Upper lobe of left lung (tissue), 6 donors: ENCODE measurements at regions not wholly inside any gene's neighbourhood (a gene's known extent, or its start where the extent isn't known, plus 50 kb on each side); places are given as distances from the start of the nearest gene placed in this dataset.

Experiments
- ATAC-seq, 2 donors: fragments of 200-7000 bp; cut with Tn5 transposase; one replicate each; pipeline ENCODE4 v1.9.1; 2022; ENCODE audit warnings: mild to moderate bottlenecking in 2 of 2, moderate library complexity in 2 of 2; ENCODE audit not compliant: low FRiP score in 2 of 2
- DNase-seq, 2 donors: peaks; one replicate each; pipeline ENCODE4 v3.0.0-alpha.2; 2019 to 2020
- H3K27ac ChIP-seq, 4 donors: fragments of 200-600 bp; sonication (generic); one replicate each; pipeline ENCODE4 v1.5.1; 2016 to 2019
- H3K27me3 ChIP-seq, 4 donors: fragments of 200-600 bp; sonication (generic); one replicate each; pipeline ENCODE4 v1.5.1; 2017 to 2019
- H3K36me3 ChIP-seq, 4 donors: fragments of 200-600 bp; sonication (generic); one replicate each; pipeline ENCODE4 v1.5.1; 2016 to 2019
- H3K4me1 ChIP-seq, 4 donors: fragments of 200-600 bp; sonication (generic); one replicate each; pipeline ENCODE4 v1.5.1; 2018 to 2019
- H3K4me3 ChIP-seq, 4 donors: fragments of 200-600 bp; sonication (generic); one replicate each; pipeline ENCODE4 v1.5.1; 2017 to 2019; ENCODE audit warnings: mild to moderate bottlenecking in 2 of 4, moderate library complexity in 1 of 4
- H3K9me3 ChIP-seq, 4 donors: fragments of 200-600 bp; sonication (generic); one replicate each; pipeline ENCODE4 v1.5.1; 2018 to 2019
- CTCF ChIP-seq, 6 experiments: fragments of 450-650 bp in 4 of 6; fragments of 200-600 bp in 2 of 6; sonication (generic) in 2 of 6; IDR thresholded peaks; one replicate each; pipeline ENCODE4 v1.5.1; 2016 to 2019; ENCODE audit warnings: antibody characterized with exemption in 6 of 6
- EP300 ChIP-seq, 4 donors: sonication (generic); formaldehyde crosslinking; IDR thresholded peaks; one replicate each; pipeline ENCODE4 v1.5.1; 2017; ENCODE audit warnings: antibody characterized with exemption in 4 of 4, control low read depth in 2 of 4
- POLR2A ChIP-seq, 4 donors: fragments of 450-650 bp; IDR thresholded peaks; one replicate each; pipeline ENCODE4 v1.5.1; 2016 to 2017; ENCODE audit warnings: antibody characterized with exemption in 4 of 4, mild to moderate bottlenecking in 2 of 4
- POLR2AphosphoS5 ChIP-seq, 2 donors: sonication (generic); formaldehyde crosslinking; IDR thresholded peaks; one replicate each; pipeline ENCODE4 v1.5.1; 2017; ENCODE audit warnings: antibody characterized with exemption in 2 of 2
- WGBS, 2 donors: methylation state at CpG; one replicate each; pipeline ENCODE4 v1.1.5; 2017 to 2018; 5-methylcytosine and 5-hydroxymethylcytosine counted together
- donor health status: DM: no; HTN: no; CAD: no; lungs with moderate emphysema.
- donor health status: DM: no; HTN: yes; CAD: no; lungs with severe emphysema.

- no peaks in the 10 kb centered on the region for H3K27me3 ChIP-seq
- H3K4me1 ChIP-seq, result peaks cover 4 to 12% (median 9%) of the 10 kb centered on the region in 4 donors
- H3K4me3 ChIP-seq, result no peak overlapping the region
- DNase-seq (no peak), ATAC-seq (no peak)
- 76 to 80% methylated on average over 8 of the region's 8 CpGs for WGBS, 2 donors
- no peaks in the 10 kb centered on the region for H3K36me3 ChIP-seq
- H3K9me3 ChIP-seq, result no peaks in the 10 kb centered on the region
- TF ChIP-seq POLR2AphosphoS5 (IDR thresholded peaks at IDR 0.05) (no peak), EP300 (IDR thresholded peaks at IDR 0.05) (no peak), CTCF (IDR thresholded peaks at IDR 0.05) (no peak), POLR2A (IDR thresholded peaks at IDR 0.05) (no peak)
- H3K27ac ChIP-seq, result no peak overlapping the region
Measured at GRCh38 chr18:78640246-78640995, 339.2 kb upstream of the SALL3 start.

GRCh38 chr18:78641689-78642231 lies 337.9 kb upstream of the SALL3 start:
- no peak for TF ChIP-seq POLR2AphosphoS5 (IDR thresholded peaks at IDR 0.05)
- no peak for TF ChIP-seq CTCF (IDR thresholded peaks at IDR 0.05)
- TF ChIP-seq EP300 (IDR thresholded peaks at IDR 0.05), result no peak
- no peak for TF ChIP-seq POLR2A (IDR thresholded peaks at IDR 0.05)
- WGBS, 2 donors, result 30 to 45% methylated on average over 3 of the region's 3 CpGs
- ATAC-seq, result no peak
- DNase-seq, result no peak
- no peaks in the 10 kb centered on the region for H3K27me3 ChIP-seq
- no peaks in the 10 kb centered on the region for H3K9me3 ChIP-seq
- H3K4me1 ChIP-seq, result peaks cover 4 to 12% (median 9%) of the 10 kb centered on the region in 4 donors
- H3K4me3 ChIP-seq, result no peak overlapping the region
- H3K36me3 ChIP-seq, result no peaks in the 10 kb centered on the region
- H3K27ac ChIP-seq, result no peak overlapping the region

GRCh38 chr18:78642296-78642951 lies 337.2 kb upstream of the SALL3 start:
- no peak for TF ChIP-seq EP300 (IDR thresholded peaks at IDR 0.05)
- TF ChIP-seq CTCF (IDR thresholded peaks at IDR 0.05), result no peak
- no peak for TF ChIP-seq POLR2A (IDR thresholded peaks at IDR 0.05)
- no peak for TF ChIP-seq POLR2AphosphoS5 (IDR thresholded peaks at IDR 0.05)
- H3K36me3 ChIP-seq, result no peaks in the 10 kb centered on the region
- peaks cover 4 to 12% (median 9%) of the 10 kb centered on the region in 4 donors for H3K4me1 ChIP-seq
- H3K27me3 ChIP-seq, result no peaks in the 10 kb centered on the region
- H3K4me3 ChIP-seq, result no peak overlapping the region
- 37 to 39% methylated on average over 11 of the region's 11 CpGs for WGBS, 2 donors
- ATAC-seq (no peak), DNase-seq (no peak)
- no peaks in the 10 kb centered on the region for H3K9me3 ChIP-seq
- H3K27ac ChIP-seq, result no peak overlapping the region

- no peaks in the 10 kb centered on the region for H3K36me3 ChIP-seq
- H3K4me3 ChIP-seq, result no peak overlapping the region
- no peak for DNase-seq
- H3K27ac ChIP-seq, result no peak overlapping the region
- ATAC-seq, result peak in 1 of 2 donors; percentile 26
- peaks cover 4 to 12% (median 9%) of the 10 kb centered on the region in 4 donors for H3K4me1 ChIP-seq
- WGBS, 2 donors, result 12 to 33% methylated on average over 4 of the region's 4 CpGs
- no peaks in the 10 kb centered on the region for H3K27me3 ChIP-seq
- no peaks in the 10 kb centered on the region for H3K9me3 ChIP-seq
- no peak for TF ChIP-seq POLR2A (IDR thresholded peaks at IDR 0.05)
- TF ChIP-seq EP300 (IDR thresholded peaks at IDR 0.05), result no peak
- TF ChIP-seq POLR2AphosphoS5 (IDR thresholded peaks at IDR 0.05), result no peak
- no peak for TF ChIP-seq CTCF (IDR thresholded peaks at IDR 0.05)
Measured at GRCh38 chr18:78643004-78643403, 336.6 kb upstream of the SALL3 start.
